ENCODE measurements at regions not wholly inside any gene's neighbourhood (a gene's known extent, or its start where the extent isn't known, plus 50 kb on each side); places are given as distances from the start of the nearest gene placed in this dataset.

DNA sequence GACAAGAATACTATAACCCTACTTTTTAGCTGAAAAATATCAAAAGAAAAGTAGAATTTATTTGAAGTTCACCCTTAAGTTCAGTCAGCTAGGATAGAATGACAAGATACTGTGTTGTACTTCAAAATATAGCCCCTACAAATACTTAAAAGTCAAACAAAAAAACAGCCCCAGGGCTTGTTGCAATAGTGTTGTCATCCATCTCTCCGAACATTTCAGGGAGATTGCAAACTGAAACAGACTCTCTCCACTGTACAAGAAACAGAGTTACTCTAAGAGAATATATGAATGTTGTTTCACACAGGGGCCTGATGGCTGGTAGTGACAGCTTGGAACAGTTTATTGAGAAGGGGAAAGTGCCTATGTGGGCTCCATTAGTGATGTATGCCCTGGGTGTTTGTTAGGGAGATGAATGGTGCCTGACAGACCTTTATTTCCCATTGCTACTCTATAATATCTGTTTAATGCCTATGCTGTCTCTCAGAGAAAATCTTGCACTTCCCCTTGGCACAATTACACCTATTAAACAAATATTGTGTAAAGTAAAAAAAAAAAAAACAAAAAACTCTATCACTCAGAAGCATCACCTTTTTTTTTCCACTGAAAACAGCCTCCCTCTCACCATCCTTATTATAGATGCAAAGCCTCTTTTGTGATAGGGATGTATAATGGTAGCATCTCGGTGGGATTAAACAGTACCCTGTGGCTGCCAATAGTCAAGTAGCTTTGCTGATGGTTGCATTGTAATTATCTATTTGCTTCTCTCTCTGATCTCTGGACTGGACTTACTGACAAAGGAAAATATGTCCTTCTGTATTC lies 506.3 kb upstream of the LUZP2 start:
- Histone ChIP-seq H3K27ac (peak overlapping the region; percentile 25), H3K9me3 (ENCODE audit: low read depth) (no peaks in the 10 kb centered on the region), H3K4me1 (ENCODE audit: insufficient read depth) (peaks cover 36% of the 10 kb centered on the region), H3K9me2 (ENCODE audit: insufficient read depth) (no peaks in the 10 kb centered on the region), H3F3A (ENCODE audit: insufficient read depth) (peaks cover 15% of the 10 kb centered on the region), H4K20me1 (ENCODE audit: insufficient read depth) (no peaks in the 10 kb centered on the region), H3K4me2 (ENCODE audit: unreplicated experiment) (peak overlapping the region; percentile 39), H3K4me3 (peak overlapping the region; percentile 20; the same call in 1 of the 2 replicates), H2AFZ (peak overlapping the region; percentile 58), H3K79me2 (ENCODE audit: insufficient read depth) (no peaks in the 10 kb centered on the region), H3K27me3 (replicated peaks; ENCODE audit: insufficient read depth) (no peaks in the 10 kb centered on the region), H3K9ac (no peak overlapping the region), H3K36me3 (ENCODE audit: low read depth) (no peaks in the 10 kb centered on the region)
- in situ Hi-C loops (cut with MboI), result no loop called here
- no peak for TF ChIP-seq EZH2phosphoT487 (IDR thresholded peaks at IDR 0.05; ENCODE audit: insufficient read depth, low read depth)
- WGBS, 2 experiments (ENCODE audit: low coverage in 1 of 2, low lambda C conversion rate in 2 of 2, missing lambda C conversion rate in 2 of 2), result 37 to 39% methylated on average over 2 of the region's 2 CpGs
- DNase-seq, result peak; percentile 47

- Histone ChIP-seq H3K4me2 (ENCODE audit: unreplicated experiment) (peak overlapping the region; percentile 39), H4K20me1 (ENCODE audit: insufficient read depth) (no peaks in the 10 kb centered on the region), H2AFZ (peak overlapping the region; percentile 58), H3K9me2 (ENCODE audit: insufficient read depth) (no peaks in the 10 kb centered on the region), H3K4me1 (ENCODE audit: insufficient read depth) (peaks cover 36% of the 10 kb centered on the region), H3K9me3 (ENCODE audit: low read depth) (no peaks in the 10 kb centered on the region), H3K9ac (no peak overlapping the region), H3K4me3 (peak overlapping the region; percentile 20; the same call in 1 of the 2 replicates), H3K27ac (peak overlapping the region; percentile 25), H3K27me3 (replicated peaks; ENCODE audit: insufficient read depth) (no peaks in the 10 kb centered on the region), H3K36me3 (ENCODE audit: low read depth) (no peaks in the 10 kb centered on the region), H3K79me2 (ENCODE audit: insufficient read depth) (no peaks in the 10 kb centered on the region), H3F3A (ENCODE audit: insufficient read depth) (peaks cover 15% of the 10 kb centered on the region)
- TF ChIP-seq EZH2 (IDR thresholded peaks at IDR 0.05; ENCODE audit: insufficient read depth, poor library complexity, severe bottlenecking) (no peak), EZH2phosphoT487 (IDR thresholded peaks at IDR 0.05; ENCODE audit: insufficient read depth, low read depth) (no peak)
- in situ Hi-C loops (cut with MboI), result no loop called here
- peak; percentile 36 for DNase-seq
- 20% methylated on average over 2 of the region's 2 CpGs for WGBS, 2 experiments (ENCODE audit: low coverage in 1 of 2, low lambda C conversion rate in 2 of 2, missing lambda C conversion rate in 2 of 2)
Observed at GRCh38 chr11:23991165-23991539, 505.7 kb upstream of the LUZP2 start.

- in situ Hi-C loops (cut with MboI), result no loop called here
- no peak for DNase-seq
- H3K27me3 ChIP-seq (replicated peaks; ENCODE audit: insufficient read depth), result no peaks in the 10 kb centered on the region
Observed at GRCh38 chr11:23995891-23996290, 501.0 kb upstream of the LUZP2 start.

GRCh38 chr11:23997356-23997755 lies 499.5 kb upstream of the LUZP2 start:
- no peak overlapping the region for H3K4me2 ChIP-seq (ENCODE audit: unreplicated experiment)
- no peak overlapping the region for H3K9ac ChIP-seq
- H3K79me2 ChIP-seq (ENCODE audit: insufficient read depth), result no peaks in the 10 kb centered on the region
- H4K20me1 ChIP-seq (ENCODE audit: insufficient read depth), result no peaks in the 10 kb centered on the region
- TF ChIP-seq EZH2phosphoT487 (IDR thresholded peaks at IDR 0.05; ENCODE audit: insufficient read depth, low read depth), result no peak
- TF ChIP-seq EZH2 (IDR thresholded peaks at IDR 0.05; ENCODE audit: insufficient read depth, poor library complexity, severe bottlenecking), result no peak
- in situ Hi-C loops (cut with MboI), result no loop called here
- DNase-seq, result no peak
- H3K9me3 ChIP-seq (ENCODE audit: low read depth), result peaks cover 3% of the 10 kb centered on the region
- H3K9me2 ChIP-seq (ENCODE audit: insufficient read depth), result no peaks in the 10 kb centered on the region
- no peak overlapping the region for H2AFZ ChIP-seq
- H3K4me1 ChIP-seq (ENCODE audit: insufficient read depth), result no peaks in the 10 kb centered on the region
- no peaks in the 10 kb centered on the region for H3K27me3 ChIP-seq (replicated peaks; ENCODE audit: insufficient read depth)
- WGBS, 2 experiments (ENCODE audit: low coverage in 1 of 2, low lambda C conversion rate in 2 of 2, missing lambda C conversion rate in 2 of 2), result 52% methylated on average over 1 of the region's 1 CpG
- H3F3A ChIP-seq (ENCODE audit: insufficient read depth), result no peaks in the 10 kb centered on the region
- H3K4me3 ChIP-seq, result no peak overlapping the region
- no peak overlapping the region for H3K27ac ChIP-seq
- no peaks in the 10 kb centered on the region for H3K36me3 ChIP-seq (ENCODE audit: low read depth)

More at GRCh38 chr11:23995891-23996290, 501.0 kb upstream of the LUZP2 start:
- TF ChIP-seq EZH2 (IDR thresholded peaks at IDR 0.05; ENCODE audit: insufficient read depth, poor library complexity, severe bottlenecking) (no peak), EZH2phosphoT487 (IDR thresholded peaks at IDR 0.05; ENCODE audit: insufficient read depth, low read depth) (no peak)
- peaks cover 11% of the 10 kb centered on the region for H3K4me1 ChIP-seq (ENCODE audit: insufficient read depth)
- H3K4me2 ChIP-seq (ENCODE audit: unreplicated experiment), result no peak overlapping the region
- no peak overlapping the region for H2AFZ ChIP-seq
- H3K4me3 ChIP-seq, result no peak overlapping the region
- H4K20me1 ChIP-seq (ENCODE audit: insufficient read depth), result no peaks in the 10 kb centered on the region
- no peaks in the 10 kb centered on the region for H3K9me2 ChIP-seq (ENCODE audit: insufficient read depth)
- 0 out of 2 replicates have a peak, but pooled peaks cover 5% of the 10 kb centered on the region for H3F3A ChIP-seq (ENCODE audit: insufficient read depth)
- H3K27ac ChIP-seq, result no peak overlapping the region
- no peaks in the 10 kb centered on the region for H3K36me3 ChIP-seq (ENCODE audit: low read depth)
- no peak overlapping the region for H3K9ac ChIP-seq
- H3K79me2 ChIP-seq (ENCODE audit: insufficient read depth), result no peaks in the 10 kb centered on the region
- H3K9me3 ChIP-seq (ENCODE audit: low read depth), result peaks cover 3% of the 10 kb centered on the region

Data from GM23248 (cell line).